DND-41 (cell line): ENCODE measurements at regions not wholly inside any gene's neighbourhood (a gene's known extent, or its start where the extent isn't known, plus 50 kb on each side); places are given as distances from the start of the nearest gene placed in this dataset.

ENCODE experiments used
- ATAC-seq: fragments of 200-7000 bp; cut with Tn5 transposase; 3 replicates; pipeline ENCODE4 v1.9.1; 2021; ENCODE audit warnings: low read depth; ENCODE audit not compliant: insufficient read depth
- DNase-seq: peaks from one replicate; pipeline ENCODE4 v3.0.0-alpha.2; 2020
- H2AFZ ChIP-seq: 2 replicates; pipeline ENCODE4 v1.6.0; 2012; ENCODE audit warnings: low read depth, low read length
- H3K27ac ChIP-seq: 2 replicates; pipeline ENCODE4 v1.5.1; 2012; ENCODE audit warnings: low read length, inconsistent platforms
- H3K27me3 ChIP-seq: fragments of 200-600 bp; sonication (generic); 2 replicates; pipeline ENCODE4 v1.6.0; 2012; ENCODE audit warnings: low read length, mild to moderate bottlenecking, inconsistent platforms; ENCODE audit not compliant: insufficient read depth, poor library complexity
- H3K36me3 ChIP-seq: 2 replicates; pipeline ENCODE4 v1.5.1; 2012; ENCODE audit warnings: low read length, inconsistent platforms; ENCODE audit not compliant: insufficient read depth
- H3K4me1 ChIP-seq: 2 replicates; pipeline ENCODE4 v1.5.1; 2012; ENCODE audit warnings: mild to moderate bottlenecking, low read length; ENCODE audit not compliant: insufficient read depth
- H3K4me2 ChIP-seq: 2 replicates; pipeline ENCODE4 v1.6.0; 2012; ENCODE audit warnings: mild to moderate bottlenecking, moderate library complexity, low read length, inconsistent platforms; ENCODE audit not compliant: insufficient read depth
- H3K4me3 ChIP-seq, 2 experiments: fragments of 200-600 bp in 1 of 2; shearing (Covaris generic) in 1 of 2; 2 replicates each; pipeline ENCODE4 v1.5.1; 2012 to 2016; ENCODE audit warnings: inconsistent platforms in 2 of 2, low read length in 2 of 2, mild to moderate bottlenecking in 2 of 2, low read depth in 1 of 2, moderate library complexity in 1 of 2
- H3K79me2 ChIP-seq: 2 replicates; pipeline ENCODE4 v1.6.0; 2012; ENCODE audit warnings: low read length, inconsistent platforms; ENCODE audit not compliant: insufficient read depth
- H3K9ac ChIP-seq: 2 replicates; pipeline ENCODE4 v1.6.0; 2012; ENCODE audit warnings: low read depth, mild to moderate bottlenecking, inconsistent platforms, low read length, moderate library complexity
- H3K9me3 ChIP-seq: 2 replicates; pipeline ENCODE4 v1.5.1; 2012; ENCODE audit warnings: low read length, moderate library complexity, mild to moderate bottlenecking, inconsistent platforms; ENCODE audit not compliant: insufficient read depth, severe bottlenecking
- H4K20me1 ChIP-seq: 2 replicates; pipeline ENCODE4 v1.6.0; 2012; ENCODE audit warnings: low read length; ENCODE audit not compliant: insufficient read depth
- EZH2 ChIP-seq: IDR thresholded peaks from 3 replicates; pipeline ENCODE4 v1.6.1; 2012; ENCODE audit warnings: borderline replicate concordance, low read depth, mild to moderate bottlenecking, moderate library complexity, low read length, inconsistent platforms; ENCODE audit not compliant: severe bottlenecking
- TF ChIP-seq, protein P1 (sequence below): IDR thresholded peaks from 2 replicates; pipeline ENCODE4 v1.5.1; 2012; ENCODE audit warnings: borderline replicate concordance, low read length, moderate library complexity, mild to moderate bottlenecking; ENCODE audit not compliant: poor library complexity, severe bottlenecking; ENCODE audit errors: extremely low read depth

DNA sequence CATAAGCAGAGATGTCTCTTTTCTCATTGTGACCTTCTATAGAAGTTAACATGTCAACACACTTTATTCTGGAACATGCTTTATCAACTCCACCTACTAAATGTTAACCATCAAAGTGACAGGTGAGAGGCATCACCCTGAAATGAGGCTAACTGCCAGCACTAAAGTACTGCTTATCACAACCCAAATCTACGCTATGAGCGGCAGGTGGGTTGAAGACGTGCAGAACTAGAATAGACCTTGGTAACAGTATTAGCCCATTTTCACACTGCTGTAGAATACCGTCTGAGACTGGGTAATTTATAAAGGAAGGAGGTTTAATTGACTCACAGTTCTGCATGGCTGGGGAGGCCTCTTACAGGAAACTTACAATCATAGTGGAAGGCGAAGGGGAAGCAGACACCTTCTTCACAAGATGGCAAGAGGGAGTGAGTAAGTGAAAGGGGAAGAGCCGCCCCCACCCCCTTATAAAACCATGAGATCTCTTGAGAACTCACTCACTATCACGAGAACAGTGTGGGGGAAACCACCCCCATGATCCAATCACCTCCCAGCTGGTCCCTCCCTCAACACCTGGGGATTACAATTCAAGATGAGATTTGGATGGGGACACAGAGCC, 359.0 kb downstream of the SEC23A start:
- Histone ChIP-seq H3K27ac (no peak overlapping the region), H3K9ac (no peak overlapping the region), H3K27me3 (no peaks in the 10 kb centered on the region), H2AFZ (no peak overlapping the region), H4K20me1 (no peaks in the 10 kb centered on the region), H3K4me3 (no peak overlapping the region), H3K9me3 (no peaks in the 10 kb centered on the region), H3K4me2 (no peak overlapping the region), H3K79me2 (no peaks in the 10 kb centered on the region), H3K4me1 (no peaks in the 10 kb centered on the region), H3K36me3 (no peaks in the 10 kb centered on the region)
- no peak for DNase-seq
- no peak for ATAC-seq
- TF ChIP-seq, protein P1, sequence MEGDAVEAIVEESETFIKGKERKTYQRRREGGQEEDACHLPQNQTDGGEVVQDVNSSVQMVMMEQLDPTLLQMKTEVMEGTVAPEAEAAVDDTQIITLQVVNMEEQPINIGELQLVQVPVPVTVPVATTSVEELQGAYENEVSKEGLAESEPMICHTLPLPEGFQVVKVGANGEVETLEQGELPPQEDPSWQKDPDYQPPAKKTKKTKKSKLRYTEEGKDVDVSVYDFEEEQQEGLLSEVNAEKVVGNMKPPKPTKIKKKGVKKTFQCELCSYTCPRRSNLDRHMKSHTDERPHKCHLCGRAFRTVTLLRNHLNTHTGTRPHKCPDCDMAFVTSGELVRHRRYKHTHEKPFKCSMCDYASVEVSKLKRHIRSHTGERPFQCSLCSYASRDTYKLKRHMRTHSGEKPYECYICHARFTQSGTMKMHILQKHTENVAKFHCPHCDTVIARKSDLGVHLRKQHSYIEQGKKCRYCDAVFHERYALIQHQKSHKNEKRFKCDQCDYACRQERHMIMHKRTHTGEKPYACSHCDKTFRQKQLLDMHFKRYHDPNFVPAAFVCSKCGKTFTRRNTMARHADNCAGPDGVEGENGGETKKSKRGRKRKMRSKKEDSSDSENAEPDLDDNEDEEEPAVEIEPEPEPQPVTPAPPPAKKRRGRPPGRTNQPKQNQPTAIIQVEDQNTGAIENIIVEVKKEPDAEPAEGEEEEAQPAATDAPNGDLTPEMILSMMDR, result no peak
- TF ChIP-seq EZH2, result no peak

DNA sequence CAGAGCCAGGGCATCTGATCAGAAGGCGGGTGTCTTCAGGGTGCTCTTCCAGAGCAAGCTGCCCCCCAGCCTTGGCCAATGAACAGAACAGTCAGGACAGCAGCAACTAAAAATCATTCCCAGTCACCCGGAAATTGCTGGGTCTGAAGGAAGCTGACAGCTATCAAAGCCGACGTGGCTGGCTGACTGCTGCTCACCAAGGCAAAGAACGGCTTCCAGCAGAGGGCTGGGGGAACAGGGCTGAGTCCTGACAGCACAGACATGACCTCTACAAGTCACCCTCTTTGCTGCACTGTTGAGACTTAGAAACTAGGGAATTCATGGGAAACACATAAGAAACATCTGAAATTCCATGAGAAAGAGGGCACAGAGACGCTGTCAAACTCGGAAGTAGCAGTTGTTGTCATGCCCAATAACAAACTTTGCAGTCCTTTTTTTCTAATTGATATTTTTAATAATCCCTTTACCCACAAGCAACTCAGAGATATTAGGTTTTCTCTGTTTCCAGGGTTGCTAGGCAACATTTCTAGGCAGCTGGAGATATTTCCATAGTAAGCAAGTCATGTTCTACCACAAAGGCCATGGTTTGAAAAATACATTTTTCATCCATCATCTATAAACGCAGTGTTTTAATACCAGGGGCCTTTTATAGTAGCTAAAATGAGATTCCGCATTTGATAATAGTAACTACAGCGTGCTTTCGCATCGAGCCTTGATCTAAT, 365.2 kb downstream of the SEC23A start:
- H3K4me3 ChIP-seq, result no peak overlapping the region
- H4K20me1 ChIP-seq, result no peaks in the 10 kb centered on the region
- H3K9me3 ChIP-seq, result no peaks in the 10 kb centered on the region
- H2AFZ ChIP-seq, result no peak overlapping the region
- H3K4me2 ChIP-seq, result no peak overlapping the region
- TF ChIP-seq, protein P1, result no peak
- TF ChIP-seq EZH2, result no peak
- H3K4me1 ChIP-seq, result no peaks in the 10 kb centered on the region
- ATAC-seq (no peak), DNase-seq (no peak)
- H3K9ac ChIP-seq, result no peak overlapping the region
- H3K27ac ChIP-seq, result no peak overlapping the region
- H3K79me2 ChIP-seq, result no peaks in the 10 kb centered on the region
- no peaks in the 10 kb centered on the region for H3K36me3 ChIP-seq
- no peaks in the 10 kb centered on the region for H3K27me3 ChIP-seq

DNA sequence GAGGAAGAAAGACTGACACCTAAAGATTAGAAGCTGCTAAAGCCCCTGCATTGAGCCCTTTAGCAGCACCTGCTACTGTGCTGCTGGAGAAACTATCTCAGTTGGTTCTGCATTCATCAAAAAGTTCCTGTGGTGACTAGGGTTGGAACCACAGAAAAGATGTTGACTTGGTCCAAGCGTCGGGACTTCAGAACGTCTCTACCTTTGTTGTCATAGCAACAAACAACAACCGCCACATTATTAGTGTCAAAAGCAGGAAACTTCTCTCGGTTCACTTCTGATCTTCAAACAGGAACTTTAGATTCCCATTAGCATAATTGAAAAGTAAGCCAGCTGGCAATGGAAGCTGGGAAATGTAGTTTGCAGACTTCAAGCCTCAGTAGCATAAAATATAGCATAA, 368.0 kb downstream of the SEC23A start:
- no peak for ATAC-seq
- H3K27ac ChIP-seq, result no peak overlapping the region
- no peak for TF ChIP-seq EZH2
- TF ChIP-seq, protein P1, result no peak
- H3K9ac ChIP-seq, result no peak overlapping the region
- no peak overlapping the region for H2AFZ ChIP-seq
- no peaks in the 10 kb centered on the region for H3K4me1 ChIP-seq
- no peak overlapping the region for H3K4me2 ChIP-seq
- no peaks in the 10 kb centered on the region for H3K79me2 ChIP-seq
- no peak overlapping the region for H3K4me3 ChIP-seq
- H4K20me1 ChIP-seq, result no peaks in the 10 kb centered on the region
- peaks cover 2% of the 10 kb centered on the region for H3K27me3 ChIP-seq
- no peaks in the 10 kb centered on the region for H3K36me3 ChIP-seq
- H3K9me3 ChIP-seq, result no peaks in the 10 kb centered on the region
- DNase-seq, result no peak
